Left kidney (tissue), 1 donor: ENCODE measurements at regions not wholly inside any gene's neighbourhood (a gene's known extent, or its start where the extent isn't known, plus 50 kb on each side); places are given as distances from the start of the nearest gene placed in this dataset.
A peak's percentile ranks its signal among the peaks of the same experiment; 100 is the strongest.

Experiments
- DNase-seq: peaks from one replicate; pipeline ENCODE4 v3.0.0-alpha.2; 2013

DNA sequence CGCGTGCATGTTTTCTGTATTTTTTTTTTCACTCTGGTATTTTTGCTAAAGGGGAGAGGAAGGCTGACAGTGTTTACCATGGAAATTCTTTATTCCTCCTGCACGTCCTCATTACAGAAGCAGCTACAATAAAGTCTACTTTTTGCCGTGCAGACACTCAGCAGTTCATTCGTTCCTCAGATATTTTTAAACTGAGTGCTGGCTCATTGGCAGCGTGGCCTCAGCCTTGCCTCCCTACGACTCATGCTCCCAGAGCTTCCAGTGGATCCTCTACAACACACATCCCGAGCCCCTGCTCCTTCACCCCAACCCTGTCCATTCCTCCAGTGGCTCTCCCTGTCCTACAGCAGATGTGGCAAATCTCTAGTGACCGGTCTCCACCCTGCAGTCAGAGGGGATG lies 239.2 kb upstream of the ZMIZ1 start:
- DNase-seq: no peak

DNA sequence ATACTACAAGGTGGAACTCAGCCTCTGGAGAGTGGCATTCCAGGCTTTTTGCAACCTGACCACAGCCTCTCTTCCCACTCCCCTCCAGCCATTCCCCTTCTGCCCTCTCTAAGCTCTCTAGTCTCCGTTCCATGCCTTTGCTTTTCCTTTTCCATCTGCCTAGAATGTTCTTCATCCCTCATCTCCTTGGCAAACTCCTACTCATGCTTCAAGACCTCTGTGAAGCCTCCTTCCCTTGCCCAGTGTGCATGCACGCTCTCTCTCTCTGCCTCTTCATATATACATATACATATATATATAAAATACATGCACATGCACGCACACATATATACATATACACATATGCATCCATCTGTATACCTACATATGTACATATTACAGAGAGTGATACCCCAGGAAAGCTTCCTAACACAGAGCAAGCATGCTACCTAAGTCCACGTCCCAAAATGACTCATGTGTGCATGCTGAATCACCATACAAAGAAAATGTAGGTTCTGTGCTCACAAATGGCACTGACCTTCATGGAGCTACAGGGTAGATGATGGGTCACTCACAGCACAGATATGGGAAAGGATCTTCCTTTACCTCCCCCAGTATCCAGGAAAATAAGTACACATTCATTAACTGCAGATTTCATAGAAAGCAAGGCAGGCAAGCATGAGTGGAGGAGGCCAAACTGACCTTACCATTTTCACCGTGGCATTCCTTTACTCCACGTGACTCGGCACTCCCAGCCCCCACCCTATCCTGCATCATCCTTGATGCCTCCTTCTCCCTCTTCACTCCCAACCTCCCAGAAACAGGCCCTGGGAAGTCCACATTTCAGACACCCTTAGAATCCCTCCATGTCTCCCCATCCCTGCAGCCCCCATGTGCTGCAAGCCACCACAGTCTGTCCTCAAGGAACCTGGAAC lies 238.4 kb upstream of the ZMIZ1 start:
- DNase-seq: no peak

DNA sequence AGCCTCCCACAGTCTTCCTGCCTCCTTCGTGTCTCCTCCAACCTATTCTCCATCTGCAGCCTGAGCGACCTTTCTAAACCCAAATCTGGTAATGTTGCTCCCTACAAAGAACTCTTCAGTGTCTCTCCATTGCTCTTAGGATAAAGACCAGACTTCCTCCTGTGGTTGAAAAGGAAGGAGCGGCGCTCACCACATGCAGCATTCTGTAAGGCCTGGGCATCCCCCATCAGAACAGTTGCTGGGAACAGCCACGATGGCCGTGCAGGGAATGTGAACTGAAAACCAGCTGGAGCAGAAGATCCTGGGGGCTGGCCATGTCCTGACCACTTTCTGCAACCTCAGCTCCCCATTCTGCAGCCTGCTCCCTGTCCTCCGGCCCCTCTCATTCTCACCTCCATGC lies 237.8 kb upstream of the ZMIZ1 start:
- DNase-seq: no peak

DNA sequence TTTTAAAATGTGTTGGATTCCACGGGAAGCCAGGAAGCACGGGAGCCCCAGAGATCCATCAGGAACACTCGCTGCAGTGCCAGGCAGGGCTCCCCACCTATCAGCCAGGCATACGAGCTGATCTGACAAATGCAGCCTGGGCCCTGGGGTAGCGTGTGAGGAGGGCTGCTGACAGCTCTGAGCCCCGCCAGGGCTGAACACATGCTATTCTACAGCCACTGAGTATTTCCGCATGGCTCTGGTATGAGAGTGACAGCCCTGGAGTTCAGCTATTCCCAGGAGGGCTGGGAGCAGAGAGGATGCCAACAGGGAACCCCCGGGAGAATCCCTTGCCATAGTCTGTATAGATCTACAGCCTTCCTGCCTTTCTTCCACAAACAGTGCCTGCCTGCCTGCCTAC lies 237.3 kb upstream of the ZMIZ1 start:
- DNase-seq: no peak

DNA sequence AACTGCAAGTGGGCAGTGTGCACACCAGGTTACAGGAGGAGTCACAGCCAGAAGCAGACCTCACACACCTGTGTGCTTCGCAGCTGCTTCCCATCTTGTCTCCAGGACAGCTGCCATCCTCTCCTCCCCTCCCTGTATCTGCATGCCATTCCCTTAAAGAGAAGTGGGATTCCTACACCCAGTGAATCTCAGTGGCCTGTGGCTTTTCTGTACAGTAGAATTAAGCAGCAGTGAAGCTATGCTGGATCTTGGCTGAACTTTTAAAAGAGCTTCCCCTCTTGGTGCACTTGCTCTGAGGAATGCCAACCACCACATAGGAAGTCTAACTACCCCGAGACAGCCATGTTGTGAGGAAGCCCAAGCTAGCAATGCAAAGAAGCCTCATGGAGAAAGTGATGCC lies 236.5 kb upstream of the ZMIZ1 start:
- DNase-seq: no peak

DNA sequence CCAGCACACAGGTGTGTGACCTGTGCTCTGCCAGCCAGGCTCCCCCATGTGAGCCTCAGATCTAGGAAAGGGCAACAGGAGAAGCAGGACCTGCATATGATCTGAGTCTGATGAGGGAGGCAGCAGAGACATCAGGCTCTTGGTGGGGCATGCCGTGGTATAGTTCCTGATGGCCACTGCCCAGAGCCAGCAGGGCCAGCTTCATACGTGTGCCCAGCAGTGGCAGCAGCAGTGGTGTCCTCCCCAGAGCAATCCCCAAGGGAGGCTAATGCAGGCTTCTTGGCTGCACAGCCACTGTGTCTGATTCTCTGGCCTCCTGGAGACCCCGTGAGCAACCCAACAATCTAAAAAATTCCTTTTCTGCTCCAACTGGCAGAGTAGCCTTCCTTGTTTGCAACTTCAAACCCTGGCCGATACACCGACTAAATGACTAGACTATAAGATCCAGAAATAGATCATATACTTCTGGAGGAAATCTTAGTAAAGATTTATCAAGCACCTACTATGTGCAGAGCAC lies 230.6 kb upstream of the ZMIZ1 start:
- no peak for DNase-seq

DNA sequence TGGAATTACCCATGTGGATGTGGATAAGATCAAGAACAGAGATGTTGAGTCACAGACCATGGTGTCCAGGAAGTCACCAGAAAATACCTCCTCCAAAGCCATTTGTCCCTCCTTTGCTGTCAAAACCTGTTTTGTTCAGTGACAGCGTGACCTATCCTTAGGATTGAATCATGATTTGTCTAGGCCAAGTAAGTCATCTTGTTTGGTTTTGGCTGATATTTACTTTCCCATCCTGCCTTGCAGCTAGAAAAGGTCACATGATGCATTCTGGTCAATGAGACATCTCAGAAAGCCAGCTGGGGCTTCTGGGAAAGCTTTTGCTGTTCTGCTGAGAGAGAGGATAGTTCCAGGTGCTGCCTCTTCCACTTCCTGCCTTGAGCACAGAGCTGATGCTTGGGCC lies 225.3 kb upstream of the ZMIZ1 start:
- no peak for DNase-seq

DNA sequence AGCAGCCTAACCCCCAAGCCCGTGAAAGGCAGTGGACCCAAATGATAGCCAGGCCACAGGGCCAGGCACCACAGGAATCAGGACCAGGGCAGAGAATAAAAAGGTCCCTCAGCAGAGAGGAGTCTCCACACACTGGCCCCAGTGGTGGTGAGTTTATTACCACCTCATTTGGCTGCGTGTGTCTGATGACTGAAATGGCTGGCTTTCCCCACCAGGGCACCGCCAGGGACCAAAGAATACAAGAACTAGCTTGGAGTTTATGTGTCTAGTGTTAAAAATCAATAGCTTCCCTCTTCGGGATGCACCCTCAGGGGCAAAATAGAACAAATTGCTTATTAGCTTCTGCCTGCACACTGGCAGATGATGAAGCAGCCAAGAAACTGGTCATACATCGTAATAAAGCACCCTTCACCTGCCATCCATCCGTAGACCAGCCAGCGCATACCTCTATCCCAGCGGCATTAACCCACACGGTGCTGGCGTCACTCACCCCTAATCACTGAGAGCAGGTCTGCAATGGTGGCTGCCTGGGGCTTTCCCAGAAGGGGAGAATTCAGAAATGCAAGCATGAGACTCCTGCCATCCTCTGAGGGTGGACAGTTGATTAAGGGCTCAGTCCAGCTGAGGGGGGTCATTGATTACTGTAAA lies 223.7 kb upstream of the ZMIZ1 start:
- no peak for DNase-seq

DNA sequence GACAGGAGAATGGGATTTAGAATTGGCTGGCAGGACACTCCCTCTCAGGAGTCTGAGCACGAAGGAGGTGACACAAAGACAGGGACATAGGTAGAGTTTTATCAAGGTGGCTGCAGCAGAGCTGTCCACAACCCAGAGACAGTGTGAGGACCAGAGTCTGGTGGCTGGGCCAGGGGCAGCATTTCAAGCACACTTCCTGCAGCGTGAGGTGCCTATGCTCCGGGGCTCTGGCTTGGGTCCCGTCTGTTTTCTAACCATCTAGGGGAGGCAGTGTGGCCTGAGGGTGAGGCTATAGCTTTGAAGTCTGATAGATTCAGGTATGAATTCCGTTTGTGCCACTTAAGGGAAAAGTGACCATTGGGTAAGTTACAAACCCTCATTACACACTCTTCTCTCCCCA lies 222.7 kb upstream of the ZMIZ1 start:
- DNase-seq: no peak

DNA sequence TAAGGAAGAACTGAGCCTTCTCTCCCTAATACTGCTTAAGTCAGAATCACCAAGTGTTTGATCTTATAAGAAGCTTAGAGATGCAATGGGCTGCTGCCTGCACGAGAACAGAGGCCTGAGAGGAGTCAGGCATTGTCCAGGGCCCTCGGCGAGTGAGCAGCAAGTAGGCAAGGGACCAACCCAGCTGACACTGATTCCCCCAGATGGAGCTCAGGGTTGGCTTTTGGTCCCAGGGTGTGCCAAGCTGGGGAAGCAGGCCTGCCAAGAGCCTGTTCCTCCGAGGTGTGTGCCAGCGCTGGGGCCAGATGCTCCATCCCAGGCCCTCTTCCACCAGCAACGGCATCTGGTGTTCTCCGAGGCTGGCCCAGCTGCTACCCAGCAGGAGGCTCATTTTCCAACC lies 222.0 kb upstream of the ZMIZ1 start:
- DNase-seq: no peak

DNA sequence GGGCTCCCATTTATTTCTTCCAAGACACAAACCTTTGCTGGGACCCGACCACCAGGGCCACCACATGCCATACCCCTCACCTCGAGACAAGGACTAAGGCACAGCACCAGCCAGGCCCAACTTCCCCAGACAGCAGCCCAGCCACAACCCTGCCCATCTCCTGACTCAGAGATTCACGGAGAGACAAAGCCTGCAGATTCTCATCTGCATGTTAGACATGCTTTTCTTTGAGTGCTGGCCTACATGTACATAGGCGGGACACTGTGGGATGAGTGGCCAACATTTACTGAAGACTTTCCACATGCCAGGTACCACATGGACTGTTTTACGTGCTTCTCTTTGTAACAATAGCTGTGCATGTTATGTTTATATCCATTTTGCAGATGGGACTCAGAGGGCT lies 221.3 kb upstream of the ZMIZ1 start:
- DNase-seq: no peak

DNA sequence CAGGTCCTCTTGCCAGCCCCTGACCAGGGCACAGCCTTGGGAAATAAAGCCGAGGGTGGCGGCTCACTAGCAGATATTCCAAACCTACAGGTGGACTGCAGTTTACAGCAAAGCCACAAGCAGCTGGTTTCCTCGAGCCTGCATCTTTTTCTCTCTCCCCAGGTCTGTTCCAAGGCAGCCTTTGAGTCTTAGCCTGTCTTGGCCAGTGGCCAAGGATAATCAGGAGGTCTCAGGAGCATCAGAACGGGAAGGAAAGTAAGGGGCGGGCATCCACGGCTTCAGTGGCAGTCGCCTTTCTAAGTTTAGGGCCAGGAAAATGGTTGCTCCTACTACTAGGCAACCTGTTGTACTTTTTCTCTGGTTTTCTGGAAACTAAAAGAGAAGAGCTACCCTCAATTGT lies 219.7 kb upstream of the ZMIZ1 start:
- no peak for DNase-seq

DNA sequence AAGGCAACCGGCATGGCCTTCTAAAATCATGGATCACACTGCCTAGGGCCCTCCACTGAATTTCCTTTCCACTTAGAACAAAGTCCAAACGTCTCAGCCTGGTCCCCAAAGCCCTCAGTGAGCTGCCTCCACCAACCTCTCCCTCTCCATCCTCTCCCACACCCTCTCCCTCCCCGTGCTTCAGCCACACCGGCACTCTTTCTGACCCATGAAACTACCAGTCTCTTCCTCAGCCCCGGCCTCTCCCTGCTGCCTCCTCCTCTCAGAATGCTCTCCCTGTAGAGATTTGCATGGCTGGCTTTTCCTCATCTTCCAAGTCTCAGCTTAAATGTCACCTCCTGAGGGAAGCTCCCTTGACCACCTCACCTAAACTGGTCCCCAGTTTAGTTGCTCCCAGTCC lies 219.0 kb upstream of the ZMIZ1 start:
- no peak for DNase-seq

DNA sequence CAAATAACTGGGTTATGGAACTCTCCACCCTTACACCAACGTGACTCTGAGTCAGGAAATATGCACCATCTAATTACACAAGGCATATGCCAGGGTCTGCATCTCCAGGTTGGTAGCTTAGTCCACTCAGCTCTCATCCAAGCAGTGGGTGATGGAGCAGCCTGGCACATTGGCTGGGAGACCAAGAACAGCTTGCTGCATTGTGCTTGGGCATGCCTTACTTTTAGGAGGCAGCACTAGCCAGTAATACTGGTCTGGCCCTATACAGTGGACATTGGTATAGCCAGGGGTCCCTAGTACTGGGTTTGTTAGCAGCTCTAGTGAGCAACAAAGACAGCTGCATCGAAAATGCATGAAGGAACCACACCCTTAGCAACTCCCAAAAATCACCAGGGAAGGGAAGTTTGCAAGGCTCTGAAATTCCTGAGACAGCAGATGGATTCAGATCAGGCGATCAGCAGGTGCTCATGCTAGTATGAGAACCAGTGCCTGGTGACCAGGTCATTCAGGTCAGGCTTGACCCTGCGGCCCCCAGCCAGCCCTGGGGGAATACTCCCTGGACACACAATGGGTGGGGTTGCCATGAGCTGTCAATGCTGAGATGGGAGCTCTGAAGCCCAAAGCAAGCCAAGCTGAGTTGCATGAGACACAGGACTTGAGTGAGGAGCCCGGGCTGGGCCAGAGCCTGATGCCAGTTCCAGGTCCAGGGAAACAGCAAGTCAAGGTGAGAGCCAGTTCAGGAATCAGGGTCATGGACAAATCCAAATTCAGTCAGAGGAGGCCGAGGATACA lies 217.9 kb upstream of the ZMIZ1 start:
- no peak for DNase-seq

DNA sequence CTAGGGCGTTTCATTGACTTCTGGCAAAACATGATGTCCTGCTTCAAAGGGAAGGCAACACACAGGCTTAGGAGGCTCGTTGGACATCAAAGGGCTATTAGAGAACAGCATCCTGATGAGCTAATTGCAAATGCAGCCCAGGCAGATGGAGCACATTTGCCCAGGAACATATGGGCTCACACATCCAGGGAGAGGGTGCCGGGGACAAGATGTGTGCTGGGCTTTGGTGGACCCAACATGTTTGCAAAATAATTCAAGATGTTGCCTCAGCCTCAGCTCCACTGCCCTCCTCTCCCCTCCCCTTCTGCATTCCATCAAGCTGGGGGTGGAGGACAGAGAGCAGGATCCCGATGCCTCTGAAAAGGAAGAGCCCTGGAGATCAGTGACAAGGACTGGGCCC lies 217.1 kb upstream of the ZMIZ1 start:
- no peak for DNase-seq

DNA sequence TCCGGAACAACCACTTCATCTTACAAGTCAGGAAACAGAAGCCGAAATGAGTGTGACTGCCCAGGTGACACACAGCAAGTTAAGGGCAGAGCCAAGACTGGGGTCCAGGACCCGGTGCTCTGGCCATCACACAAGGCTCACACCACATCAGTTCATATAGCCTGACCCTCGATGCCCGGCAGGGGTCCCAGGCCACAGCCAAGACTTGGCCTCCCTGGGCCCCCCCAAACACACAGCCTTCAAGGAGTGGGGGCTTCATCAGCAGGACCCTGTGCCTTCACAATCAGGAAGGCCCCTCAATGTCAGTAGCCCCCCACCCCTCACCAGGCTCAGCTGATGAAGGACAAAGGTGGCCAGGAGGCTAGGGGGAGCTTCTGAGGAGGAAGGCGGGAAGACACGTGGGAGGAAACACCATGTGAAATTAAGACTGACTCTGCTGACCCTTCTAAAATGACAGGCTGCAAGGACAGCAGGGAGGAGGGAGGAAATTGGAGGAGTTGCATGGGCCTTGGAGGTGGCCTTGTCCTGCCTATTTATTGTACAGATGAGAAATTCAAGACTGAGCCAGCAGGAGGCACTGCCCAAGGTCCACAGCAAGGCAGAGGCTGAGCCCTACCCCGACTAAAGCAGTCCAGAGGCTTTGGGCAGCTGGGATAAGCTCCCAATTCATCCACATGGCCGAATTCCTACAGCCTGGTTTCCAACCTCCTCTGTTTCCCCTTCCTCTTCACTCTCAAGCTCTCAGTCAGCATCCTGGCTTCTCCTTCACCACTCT lies 216.1 kb upstream of the ZMIZ1 start:
- DNase-seq: peak; percentile 45

DNA sequence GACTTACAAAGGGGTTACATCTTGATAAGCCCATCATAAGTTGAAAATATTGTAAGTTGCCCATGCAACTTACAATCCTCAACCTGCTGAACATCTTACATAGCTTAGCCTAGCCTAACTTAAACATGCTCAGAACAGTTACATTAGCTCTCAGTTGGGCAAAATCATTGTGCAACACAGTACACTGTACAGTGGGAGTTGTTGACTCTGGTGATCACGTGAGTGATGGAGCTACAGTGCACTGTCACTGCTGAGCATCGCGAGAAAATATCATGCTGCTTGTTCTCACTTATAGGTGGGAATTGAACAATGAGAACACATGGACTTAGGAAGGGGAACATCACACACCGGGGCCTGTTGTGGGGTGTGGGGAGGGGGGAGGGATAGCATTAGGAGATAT lies 214.9 kb upstream of the ZMIZ1 start:
- DNase-seq: no peak

DNA sequence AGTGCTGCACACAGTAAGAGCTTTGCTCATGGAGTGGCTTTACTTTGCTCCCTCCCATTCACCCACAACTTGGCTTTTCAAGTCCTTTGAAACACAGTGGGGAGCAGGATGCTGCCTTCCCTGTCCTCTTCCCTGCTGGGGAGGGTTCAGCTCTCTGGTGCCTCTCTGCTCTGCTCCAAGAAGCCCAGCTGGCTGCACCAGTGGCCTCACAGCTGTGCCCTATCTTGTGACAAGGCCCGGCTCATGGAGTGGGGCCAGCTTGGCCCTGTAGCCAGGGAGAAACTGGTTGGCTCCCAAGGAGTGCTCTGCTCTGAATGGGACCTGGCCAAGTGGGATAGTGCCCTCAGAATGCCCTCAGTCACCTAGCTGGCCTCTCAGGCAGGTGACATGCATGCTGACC lies 212.3 kb upstream of the ZMIZ1 start:
- DNase-seq: peak; percentile 42

DNA sequence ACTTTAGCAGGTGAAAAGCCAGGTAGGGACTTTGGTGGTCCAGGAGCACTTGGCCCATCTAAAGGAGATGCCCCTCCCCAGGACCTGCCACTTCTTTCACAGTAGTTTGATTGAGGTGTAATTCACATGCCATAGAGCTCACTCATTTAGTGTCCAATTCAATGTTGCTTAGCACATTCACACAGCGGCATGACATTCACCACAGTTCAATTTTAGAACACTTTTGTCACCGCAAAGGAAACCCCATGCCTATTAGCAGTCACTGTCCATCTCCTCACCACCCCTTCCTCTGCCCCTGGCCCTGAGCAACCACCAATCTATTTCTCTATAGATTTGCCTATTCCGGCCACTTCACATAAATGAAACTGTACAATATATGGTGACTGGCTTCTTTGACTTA lies 211.6 kb upstream of the ZMIZ1 start:
- DNase-seq: no peak

DNA sequence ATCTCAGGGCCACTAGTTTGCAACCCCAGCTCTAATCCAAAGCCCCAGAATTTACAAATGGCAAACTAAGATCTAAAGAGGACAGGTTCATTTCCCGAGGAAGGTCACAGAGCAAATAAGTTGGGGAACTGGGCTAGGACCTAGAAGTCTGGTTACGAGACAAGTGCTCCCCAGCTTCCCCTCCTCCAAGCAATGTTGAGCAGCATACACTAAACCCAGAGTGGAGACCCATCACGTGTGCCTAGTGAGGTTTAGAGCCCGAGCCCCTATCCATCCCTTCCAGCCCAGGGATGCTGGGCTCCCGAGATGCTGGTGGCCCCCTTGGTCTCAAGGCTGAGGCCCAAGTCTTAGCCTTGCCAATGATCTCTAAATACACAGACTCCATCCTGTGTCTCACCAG lies 209.5 kb upstream of the ZMIZ1 start:
- DNase-seq: no peak

DNA sequence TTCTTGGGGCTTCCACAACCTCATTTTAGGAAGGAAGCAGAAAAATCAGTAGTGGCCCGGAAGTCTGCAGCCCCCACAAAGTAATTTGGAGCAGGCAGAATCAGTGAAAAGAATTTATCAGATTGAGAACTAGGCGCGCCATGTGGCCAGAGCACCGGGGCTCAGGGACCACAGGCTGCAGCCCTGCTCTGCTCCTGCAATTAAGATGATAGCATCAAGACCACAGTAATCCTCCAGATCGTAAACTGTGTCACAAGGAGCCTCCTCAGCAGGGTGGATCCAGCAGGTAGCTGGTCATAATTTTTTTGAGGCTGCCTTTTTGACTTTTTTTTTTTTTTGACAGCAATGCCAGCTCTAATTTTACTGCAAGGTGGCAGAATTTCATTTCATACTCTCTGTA lies 209.0 kb upstream of the ZMIZ1 start:
- no peak for DNase-seq

DNA sequence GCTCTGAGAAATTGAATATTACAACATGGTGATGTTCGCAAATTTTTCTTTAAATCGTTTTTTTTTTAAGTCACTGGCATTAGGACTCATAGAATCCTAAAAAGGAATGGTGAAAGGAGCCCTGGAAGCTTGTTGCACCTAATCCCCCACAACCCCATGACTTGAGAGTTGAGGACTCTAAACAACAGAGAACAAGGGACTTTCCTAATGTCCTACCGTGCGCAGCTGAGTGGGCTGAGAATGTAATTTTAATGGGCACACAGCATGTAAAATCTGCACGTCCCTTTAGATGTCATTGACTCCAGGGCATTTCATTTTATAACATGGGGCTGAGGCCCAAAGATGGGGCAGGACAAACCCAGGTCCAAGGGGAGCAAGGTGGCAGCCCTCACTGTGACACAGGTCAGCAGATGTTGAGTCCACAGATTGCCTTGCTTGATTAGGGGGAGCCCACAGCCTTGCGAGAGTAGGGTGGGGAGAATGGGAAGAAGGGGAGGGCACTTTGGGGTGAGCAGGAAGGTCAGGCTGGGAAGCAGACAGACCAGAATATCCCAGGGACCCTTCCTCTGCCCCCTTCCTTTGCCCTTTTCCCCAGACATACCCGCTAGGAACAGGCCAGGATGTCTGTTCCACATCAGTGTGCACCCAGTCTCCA lies 208.4 kb upstream of the ZMIZ1 start:
- DNase-seq: no peak
